Caco-2 (cell line): ENCODE measurements at regions not wholly inside any gene's neighbourhood (a gene's known extent, or its start where the extent isn't known, plus 50 kb on each side); places are given as distances from the start of the nearest gene placed in this dataset.
A peak's percentile ranks its signal among the peaks of the same experiment; 100 is the strongest.

ENCODE experiments used
- BruUV-seq: library from RNA; stranded (reverse); fragments of 400-500 nt; replicated peaks from 2 replicates; lab custom pipeline; 2021; lab: Mats Ljungman, UMichigan
- CTCF ChIA-PET: fragments of 300-600 bp; sonication (Branson Sonifier 250); formaldehyde crosslinking; loops from one replicate; lab custom pipeline; 2022; ENCODE audit warnings: antibody characterized with exemption; lab: Charles Lee
- POLR2A ChIA-PET: fragments of 300-600 bp; sonication (Branson Sonifier 250); formaldehyde crosslinking; loops from one replicate; lab custom pipeline; 2022; ENCODE audit warnings: antibody characterized with exemption; lab: Charles Lee
- DNase-seq, 2 experiments: peaks; one replicate each; pipeline versions ENCODE4 v3.0.0 to v3.0.0-alpha.2; 2020 to 2022
- H3K27me3 ChIP-seq: replicated peaks from 2 replicates; pipeline ENCODE4 v1.6.0; 2011; ENCODE audit warnings: low read length; ENCODE audit not compliant: control insufficient read depth, insufficient read depth
- H3K36me3 ChIP-seq: 2 replicates; pipeline ENCODE4 v1.5.1; 2011; ENCODE audit warnings: low read length; ENCODE audit not compliant: control insufficient read depth, insufficient read depth
- H3K4me1 ChIP-seq: fragments of 250-450 bp; sonication (Bioruptor Pico); 2 replicates; pipeline ENCODE4 v1.5.1; 2020; ENCODE audit warnings: mild to moderate bottlenecking
- H3K4me3 ChIP-seq: 2 replicates; pipeline ENCODE4 v1.5.1; 2011; ENCODE audit warnings: low read depth, mild to moderate bottlenecking, control low read depth, low read length
- H3K9me3 ChIP-seq: fragments of 250-450 bp; sonication (Bioruptor Pico); 2 replicates; pipeline ENCODE4 v1.5.1; 2020; ENCODE audit warnings: mild to moderate bottlenecking, moderate library complexity
- H3K27ac Mint-ChIP-seq: one replicate; pipeline ENCODE4 v1.8.0; 2022; ENCODE audit warnings: mixed read lengths; ENCODE audit not compliant: unreplicated experiment
- H3K27me3 Mint-ChIP-seq: one replicate; pipeline ENCODE4 v1.8.0; 2022; ENCODE audit warnings: mixed read lengths; ENCODE audit not compliant: insufficient read depth, unreplicated experiment
- H3K36me3 Mint-ChIP-seq: one replicate; pipeline ENCODE4 v1.8.0; 2022; ENCODE audit warnings: mild to moderate bottlenecking, mixed read lengths; ENCODE audit not compliant: insufficient read depth, unreplicated experiment
- H3K4me1 Mint-ChIP-seq: one replicate; pipeline ENCODE4 v1.8.0; 2022; ENCODE audit warnings: low read depth, mixed read lengths; ENCODE audit not compliant: unreplicated experiment
- H3K4me3 Mint-ChIP-seq: one replicate; pipeline ENCODE4 v1.8.0; 2022; ENCODE audit warnings: mild to moderate bottlenecking, moderate library complexity, mixed read lengths; ENCODE audit not compliant: unreplicated experiment
- H3K9me3 Mint-ChIP-seq: one replicate; pipeline ENCODE4 v1.8.0; 2022; ENCODE audit warnings: mixed read lengths; ENCODE audit not compliant: unreplicated experiment
- intact Hi-C: fragments of 100-400 bp; cut with micrococcal nuclease; formaldehyde crosslinking; loops from one replicate; pipeline ENCODE4 v1.10.0; 2022; ENCODE audit not compliant: unreplicated experiment
- TF ChIP-seq, protein P1 (sequence below), 2 experiments: fragments of 200-600 bp in 1 of 2; IDR thresholded peaks; 1 replicate in 1 of 2; 2 replicates in 1 of 2; pipeline versions ENCODE4 v1.5.1 to v1.8.0; 2011 to 2022; ENCODE audit warnings: antibody characterized with exemption in 1 of 2, control low read depth in 1 of 2, inconsistent platforms in 1 of 2, low read depth in 1 of 2, low read length in 1 of 2, mild to moderate bottlenecking in 1 of 2, moderate library complexity in 1 of 2; ENCODE audit not compliant: insufficient read depth in 1 of 2, severe bottlenecking in 1 of 2, unreplicated experiment in 1 of 2

DNA sequence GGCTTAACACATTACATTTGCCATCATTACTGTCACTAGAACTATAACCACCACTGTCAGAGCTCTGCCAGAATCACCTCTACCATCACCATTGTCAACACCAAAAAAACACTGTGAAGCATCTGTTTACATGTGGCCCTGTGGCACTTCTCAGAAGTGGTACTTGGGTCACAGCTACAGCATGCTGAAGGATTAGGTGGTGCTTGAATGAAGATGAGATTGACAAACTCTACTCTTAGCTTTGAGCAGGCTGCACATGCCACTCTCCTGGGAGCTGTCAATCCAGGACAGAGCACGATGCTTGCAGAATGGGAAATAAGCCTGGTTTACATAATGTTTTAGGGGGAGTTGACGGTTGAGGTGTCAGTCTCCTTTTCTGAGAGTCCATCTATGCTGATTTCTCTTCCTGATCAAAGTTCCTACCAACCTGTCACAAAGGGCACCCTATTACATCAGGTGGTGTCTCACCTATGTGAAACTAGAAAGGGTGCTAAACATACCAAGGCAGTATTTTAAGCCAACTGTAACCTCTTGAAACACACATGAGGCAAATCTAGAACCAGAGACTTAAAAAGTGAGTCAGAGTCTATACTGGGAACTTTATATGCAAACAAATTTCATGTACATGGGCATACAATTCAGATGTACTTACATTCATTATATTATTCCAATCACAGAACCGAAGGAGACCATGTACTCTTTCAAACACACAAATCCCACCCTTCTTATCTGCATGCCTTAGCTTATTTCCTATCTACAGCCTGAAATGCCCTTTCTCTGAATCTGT lies 258.7 kb downstream of the EMP1 start:
- H3K27me3 Mint-ChIP-seq: peaks cover 3% of the 10 kb centered on the region
- no TSS peak for BruUV-seq
- TF ChIP-seq, protein P1, sequence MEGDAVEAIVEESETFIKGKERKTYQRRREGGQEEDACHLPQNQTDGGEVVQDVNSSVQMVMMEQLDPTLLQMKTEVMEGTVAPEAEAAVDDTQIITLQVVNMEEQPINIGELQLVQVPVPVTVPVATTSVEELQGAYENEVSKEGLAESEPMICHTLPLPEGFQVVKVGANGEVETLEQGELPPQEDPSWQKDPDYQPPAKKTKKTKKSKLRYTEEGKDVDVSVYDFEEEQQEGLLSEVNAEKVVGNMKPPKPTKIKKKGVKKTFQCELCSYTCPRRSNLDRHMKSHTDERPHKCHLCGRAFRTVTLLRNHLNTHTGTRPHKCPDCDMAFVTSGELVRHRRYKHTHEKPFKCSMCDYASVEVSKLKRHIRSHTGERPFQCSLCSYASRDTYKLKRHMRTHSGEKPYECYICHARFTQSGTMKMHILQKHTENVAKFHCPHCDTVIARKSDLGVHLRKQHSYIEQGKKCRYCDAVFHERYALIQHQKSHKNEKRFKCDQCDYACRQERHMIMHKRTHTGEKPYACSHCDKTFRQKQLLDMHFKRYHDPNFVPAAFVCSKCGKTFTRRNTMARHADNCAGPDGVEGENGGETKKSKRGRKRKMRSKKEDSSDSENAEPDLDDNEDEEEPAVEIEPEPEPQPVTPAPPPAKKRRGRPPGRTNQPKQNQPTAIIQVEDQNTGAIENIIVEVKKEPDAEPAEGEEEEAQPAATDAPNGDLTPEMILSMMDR (IDR thresholded peaks at IDR 0.05; ENCODE audit: insufficient read depth in 1 of 2, low read depth in 1 of 2, low read length in 1 of 2, severe bottlenecking in 1 of 2, unreplicated experiment in 1 of 2): no peak
- H3K4me3 Mint-ChIP-seq: no peak overlapping the region
- intact Hi-C loops: loop anchor here (10.0 kb wide), 1 partner anchor 200 kb away; no protein-coding TSS in a partner anchor
- ChIA-PET CTCF (no interaction called here), POLR2A (no interaction called here)
- DNase-seq: no peak
- no peaks in the 10 kb centered on the region for H3K9me3 ChIP-seq
- H3K27ac Mint-ChIP-seq: no peak overlapping the region
- no peaks in the 10 kb centered on the region for H3K9me3 Mint-ChIP-seq
- no peaks in the 10 kb centered on the region for H3K4me1 ChIP-seq
- no peak overlapping the region for H3K4me3 ChIP-seq
- no peaks in the 10 kb centered on the region for H3K36me3 ChIP-seq
- no peaks in the 10 kb centered on the region for H3K36me3 Mint-ChIP-seq
- H3K27me3 ChIP-seq: 0 out of 2 replicates have a peak, but pooled peaks cover 1% of the 10 kb centered on the region
- no peaks in the 10 kb centered on the region for H3K4me1 Mint-ChIP-seq

DNA sequence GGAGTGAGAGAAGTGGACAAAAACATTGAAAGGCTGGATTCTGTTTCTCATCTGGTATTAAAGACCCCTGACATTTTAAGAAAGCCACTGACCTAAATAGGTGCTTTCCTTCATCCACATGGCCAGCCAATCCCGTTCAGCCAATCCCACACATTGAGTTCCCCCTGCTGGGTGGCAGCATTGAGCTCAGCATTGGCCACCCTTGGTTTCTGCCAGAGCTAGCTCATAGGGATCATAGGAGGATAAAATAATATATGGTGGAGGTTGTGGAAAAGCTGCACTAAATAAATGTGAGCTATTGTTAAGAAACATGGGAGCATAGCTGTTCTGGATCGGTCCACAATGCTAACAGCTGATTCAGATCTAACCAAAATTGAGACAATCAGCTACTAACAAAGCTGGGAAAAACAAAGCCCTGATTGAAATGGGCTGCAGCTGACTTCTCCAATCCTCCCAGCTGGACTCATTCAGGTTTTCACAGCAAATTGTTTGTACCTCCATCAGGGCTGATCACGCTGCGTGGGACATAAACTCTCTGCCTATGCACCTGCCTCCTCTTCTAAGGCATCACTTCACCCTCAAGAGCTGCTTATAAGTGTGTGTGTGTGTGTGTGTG lies 256.5 kb downstream of the EMP1 start:
- ChIA-PET POLR2A (no interaction called here), CTCF (interaction anchor here (0.6 to 1.0 kb wide), 4 partner anchors 47 to 197 kb away, joined by 3 to 5 read pairs (median 3); no protein-coding TSS in a partner anchor)
- Mint-ChIP-seq H3K4me1 (no peaks in the 10 kb centered on the region), H3K4me3 (no peak overlapping the region), H3K9me3 (no peaks in the 10 kb centered on the region), H3K27me3 (peaks cover 3% of the 10 kb centered on the region), H3K36me3 (no peaks in the 10 kb centered on the region), H3K27ac (no peak overlapping the region)
- BruUV-seq: no TSS peak
- Histone ChIP-seq H3K36me3 (no peaks in the 10 kb centered on the region), H3K9me3 (no peaks in the 10 kb centered on the region), H3K4me3 (no peak overlapping the region), H3K27me3 (no peaks in the 10 kb centered on the region), H3K4me1 (no peaks in the 10 kb centered on the region)
- DNase-seq: no peak
- intact Hi-C loops: loop anchor here (10.0 kb wide), 1 partner anchor 198 kb away; no protein-coding TSS in a partner anchor
- TF ChIP-seq, protein P1 (IDR thresholded peaks at IDR 0.05; ENCODE audit: insufficient read depth in 1 of 2, low read depth in 1 of 2, low read length in 1 of 2, severe bottlenecking in 1 of 2, unreplicated experiment in 1 of 2): peak in 1 of 2 experiments; percentile 15

DNA sequence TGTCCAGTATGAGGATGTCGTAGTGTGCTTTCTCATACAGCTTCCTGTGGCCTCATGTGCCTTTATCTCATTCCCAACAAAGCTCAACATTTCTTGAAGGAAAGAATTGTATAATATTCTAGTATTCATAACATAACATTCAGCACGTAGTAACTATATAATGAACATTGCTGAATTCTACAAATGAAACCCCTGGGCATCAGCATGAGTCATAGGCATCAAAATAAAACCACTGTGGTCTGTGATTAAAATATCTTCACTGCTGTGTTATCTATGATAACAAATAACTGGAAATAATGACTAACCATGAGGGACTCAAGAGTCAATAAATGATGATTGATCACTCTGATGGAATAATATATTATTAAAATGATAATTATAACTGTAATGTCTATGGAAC lies 255.2 kb downstream of the EMP1 start:
- TF ChIP-seq, protein P1 (IDR thresholded peaks at IDR 0.05; ENCODE audit: insufficient read depth in 1 of 2, low read depth in 1 of 2, low read length in 1 of 2, severe bottlenecking in 1 of 2, unreplicated experiment in 1 of 2): no peak
- no peak for DNase-seq
- H3K4me3 ChIP-seq: no peak overlapping the region
- Mint-ChIP-seq H3K36me3 (no peaks in the 10 kb centered on the region), H3K27me3 (peaks cover 3% of the 10 kb centered on the region), H3K4me3 (no peak overlapping the region), H3K27ac (no peak overlapping the region), H3K9me3 (no peaks in the 10 kb centered on the region), H3K4me1 (no peaks in the 10 kb centered on the region)
- no peaks in the 10 kb centered on the region for H3K36me3 ChIP-seq
- intact Hi-C loops: loop anchor here (10.0 kb wide), 1 partner anchor 197 kb away; no protein-coding TSS in a partner anchor
- BruUV-seq: no TSS peak
- ChIA-PET POLR2A (no interaction called here), CTCF (interaction anchor here (0.7 kb wide), 1 partner anchor 13 kb away, joined by 3 read pairs; no protein-coding TSS in a partner anchor)
- no peaks in the 10 kb centered on the region for H3K9me3 ChIP-seq
- H3K27me3 ChIP-seq: no peaks in the 10 kb centered on the region
- no peaks in the 10 kb centered on the region for H3K4me1 ChIP-seq
